HG03175 (cell line): ENCODE measurements at regions not wholly inside any gene's neighbourhood (a gene's known extent, or its start where the extent isn't known, plus 50 kb on each side); places are given as distances from the start of the nearest gene placed in this dataset.

Experiments
- ATAC-seq: cut with Tn5 transposase; IDR thresholded peaks from one replicate; pipeline ENCODE4 v1.9.1; 2021; ENCODE audit warnings: mild to moderate bottlenecking, moderate library complexity; ENCODE audit not compliant: unreplicated experiment

- ATAC-seq = no peak
Measured at GRCh38 chr2:146158072-146158674, 1638.3 kb upstream of the ZEB2 start.

- ATAC-seq = no peak
Measured at GRCh38 chr2:146147448-146148012, 1627.6 kb upstream of the ZEB2 start.

- ATAC-seq = no peak
Measured at GRCh38 chr2:146143971-146144370, 1624.1 kb upstream of the ZEB2 start.

GRCh38 chr2:146138820-146139219 is 1618.9 kb upstream of the ZEB2 start:
- no peak for ATAC-seq

GRCh38 chr2:146135245-146135644 is 1615.3 kb upstream of the ZEB2 start:
- ATAC-seq = no peak

GRCh38 chr2:146131785-146132184 is 1611.9 kb upstream of the ZEB2 start:
- no peak for ATAC-seq

- ATAC-seq = no peak
Measured at GRCh38 chr2:146131048-146131447, 1611.1 kb upstream of the ZEB2 start.

- no peak for ATAC-seq
Measured at GRCh38 chr2:146130290-146130689, 1610.4 kb upstream of the ZEB2 start.

- no peak for ATAC-seq
Measured at GRCh38 chr2:146129231-146129630, 1609.3 kb upstream of the ZEB2 start.

GRCh38 chr2:146128216-146128615 is 1608.3 kb upstream of the ZEB2 start:
- ATAC-seq = no peak

GRCh38 chr2:146125551-146125950 is 1605.6 kb upstream of the ZEB2 start:
- no peak for ATAC-seq

GRCh38 chr2:146124741-146125140 is 1604.8 kb upstream of the ZEB2 start:
- ATAC-seq = no peak

GRCh38 chr2:146123714-146124113 is 1603.8 kb upstream of the ZEB2 start:
- no peak for ATAC-seq

- no peak for ATAC-seq
Measured at GRCh38 chr2:146123256-146123655, 1603.3 kb upstream of the ZEB2 start.

GRCh38 chr2:146119586-146119985 is 1599.7 kb upstream of the ZEB2 start:
- ATAC-seq = no peak

GRCh38 chr2:146108993-146109392 is 1589.1 kb upstream of the ZEB2 start:
- ATAC-seq = no peak

GRCh38 chr2:146094185-146094584 is 1574.3 kb upstream of the ZEB2 start:
- ATAC-seq = no peak

- ATAC-seq = no peak
Measured at GRCh38 chr2:146081459-146081858, 1561.5 kb upstream of the ZEB2 start.

- ATAC-seq = no peak
Measured at GRCh38 chr2:146080925-146081324, 1561.0 kb upstream of the ZEB2 start.

GRCh38 chr2:146079216-146079615 is 1559.3 kb upstream of the ZEB2 start:
- ATAC-seq = no peak

GRCh38 chr2:146077156-146077555 is 1557.2 kb upstream of the ZEB2 start:
- no peak for ATAC-seq

- no peak for ATAC-seq
Measured at GRCh38 chr2:146068051-146068450, 1548.1 kb upstream of the ZEB2 start.

GRCh38 chr2:146048141-146048540 is 1528.2 kb upstream of the ZEB2 start:
- no peak for ATAC-seq
